GM21576 (cell line): ENCODE measurements at regions not wholly inside any gene's neighbourhood (a gene's known extent, or its start where the extent isn't known, plus 50 kb on each side); places are given as distances from the start of the nearest gene placed in this dataset.

Source experiments
- ATAC-seq: cut with Tn5 transposase; IDR thresholded peaks from one replicate; pipeline ENCODE4 v1.9.1; 2021; ENCODE audit warnings: mild to moderate bottlenecking, moderate library complexity; ENCODE audit not compliant: unreplicated experiment

DNA sequence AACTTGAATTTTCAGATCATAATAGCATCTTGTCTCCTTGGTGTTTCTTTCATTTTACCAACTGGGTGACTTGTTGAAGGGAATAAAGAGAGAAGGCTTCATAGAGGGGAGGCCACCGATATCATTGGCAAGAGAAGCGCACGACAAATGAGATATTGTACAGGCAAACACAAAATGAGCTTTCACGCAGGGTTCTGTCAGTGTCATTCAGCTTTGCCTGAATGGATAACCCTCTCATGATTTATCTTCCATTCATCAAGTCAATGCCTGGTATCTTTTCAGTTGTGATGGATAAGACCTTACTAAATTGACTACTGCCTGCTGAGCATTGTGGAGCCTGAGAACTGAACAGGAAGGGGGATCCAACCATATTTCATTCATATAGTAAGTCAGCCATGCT, 188.6 kb upstream of the EPHA3 start:
- ATAC-seq = no peak

- ATAC-seq = no peak
These were observed 185.4 kb upstream of the EPHA3 start for GRCh38 chr3:88921986-88922385.

GRCh38 chr3:88926221-88926620, 181.2 kb upstream of the EPHA3 start:
- ATAC-seq = no peak

DNA sequence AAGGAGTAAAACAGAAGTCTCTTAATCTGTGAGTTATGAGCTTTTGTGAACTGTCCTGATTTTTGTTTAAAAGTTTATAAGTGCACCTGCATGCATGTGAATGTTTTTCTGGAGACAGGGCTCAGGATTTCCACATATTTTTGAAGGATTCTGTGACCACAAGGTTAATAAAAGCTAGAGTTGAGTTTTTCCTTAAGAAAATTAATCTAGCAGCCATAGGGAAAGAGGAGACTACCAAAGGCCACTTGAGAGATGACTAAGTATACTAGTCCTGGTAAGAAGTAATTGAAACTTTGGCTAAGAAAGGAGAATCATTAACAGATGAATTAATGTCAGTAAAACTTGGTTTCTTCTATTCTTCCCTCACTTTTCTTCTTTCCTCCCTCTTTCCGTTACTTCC, 176.8 kb upstream of the EPHA3 start:
- ATAC-seq = no peak

GRCh38 chr3:88936831-88937230, 170.6 kb upstream of the EPHA3 start:
- ATAC-seq = no peak

DNA sequence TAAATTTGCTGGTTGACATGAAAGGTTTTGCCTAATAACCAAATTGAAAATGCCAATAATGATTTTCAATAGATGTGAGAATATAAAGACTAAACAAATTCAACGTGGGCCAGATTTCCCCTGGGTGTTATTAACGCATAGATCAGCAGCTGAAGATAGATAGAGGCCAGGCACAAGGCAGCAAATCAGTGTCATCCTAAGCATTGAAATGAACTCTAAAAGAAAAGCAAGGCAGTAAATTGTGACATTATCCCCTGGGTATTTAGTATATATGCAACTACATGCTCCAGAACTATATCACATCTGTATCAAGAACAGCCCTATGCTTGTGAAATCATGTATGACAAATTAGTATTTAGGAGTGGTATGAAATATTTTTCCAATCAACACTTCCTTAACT, 167.1 kb upstream of the EPHA3 start:
- no peak for ATAC-seq

DNA sequence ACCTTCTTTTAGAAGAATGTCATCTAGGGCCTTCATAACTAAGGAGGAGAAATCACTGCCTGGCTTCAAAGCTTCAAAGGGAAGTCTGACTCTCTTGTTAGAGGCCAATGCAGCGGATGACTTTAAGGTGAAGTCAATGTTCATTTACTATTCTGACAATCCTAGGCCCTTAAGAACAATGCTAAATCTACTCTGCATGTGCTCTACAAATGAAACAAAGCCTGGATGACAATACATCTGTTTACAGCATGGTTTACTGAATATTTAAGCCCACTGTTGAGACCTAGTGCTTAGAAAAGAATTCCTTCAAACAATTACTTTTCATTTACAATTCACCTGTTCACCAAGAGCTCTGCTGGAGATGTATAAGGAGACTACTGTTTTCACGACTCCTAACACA, 160.4 kb upstream of the EPHA3 start:
- ATAC-seq = no peak

DNA sequence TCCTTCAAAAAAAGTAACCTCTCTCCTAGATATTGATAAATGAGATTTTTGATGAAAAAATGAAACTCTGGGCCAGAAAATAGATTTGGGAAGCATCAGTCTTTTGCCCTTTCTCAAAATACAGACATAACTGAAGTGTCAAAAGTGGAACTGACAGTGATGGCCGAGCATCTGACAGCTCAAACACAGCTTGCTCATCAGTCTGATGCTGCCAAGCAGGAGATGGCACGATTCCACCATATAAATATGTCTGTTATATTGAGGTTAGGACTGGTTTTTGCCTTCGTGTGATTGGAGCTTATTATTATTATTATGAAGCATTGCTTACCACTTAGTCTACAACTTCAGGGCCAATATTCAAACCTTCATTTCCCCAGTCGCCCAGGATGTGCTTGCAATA, 152.6 kb upstream of the EPHA3 start:
- ATAC-seq = no peak

- no peak for ATAC-seq
These were observed 152.1 kb upstream of the EPHA3 start for GRCh38 chr3:88955274-88955673.

DNA sequence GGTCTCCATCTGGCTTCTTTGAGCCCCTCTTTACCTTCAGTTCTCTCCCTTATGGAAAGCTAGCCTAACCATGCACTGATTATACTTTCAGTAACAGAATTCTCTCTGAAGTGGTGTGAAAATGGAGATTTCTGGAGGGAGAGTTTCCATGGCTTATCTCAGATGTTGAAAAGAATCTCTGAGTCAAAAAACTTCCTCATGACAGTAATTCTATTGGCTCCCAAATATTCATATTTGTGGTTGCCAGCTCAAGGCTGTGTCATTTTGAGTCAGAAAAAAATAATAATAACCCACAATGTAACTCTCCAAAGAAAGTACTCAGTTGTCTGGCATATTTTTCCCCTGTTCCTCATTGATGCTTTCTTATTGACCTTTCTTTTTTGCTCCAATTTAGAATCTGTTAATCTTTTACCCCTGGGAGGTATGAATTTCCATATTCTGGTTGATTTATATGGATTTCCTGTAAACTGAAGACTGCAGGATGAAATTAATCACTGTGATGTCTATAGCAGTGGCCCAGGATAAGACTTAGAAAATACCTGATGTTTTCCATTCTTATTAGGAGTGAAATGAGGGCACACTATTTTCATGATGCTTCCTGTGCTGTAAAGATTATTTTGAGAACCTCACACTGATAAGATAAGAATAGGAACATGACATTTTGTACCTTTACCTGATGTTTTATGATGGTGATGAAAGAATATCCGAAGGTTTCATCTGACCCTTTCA, 149.5 kb upstream of the EPHA3 start:
- ATAC-seq = no peak

- no peak for ATAC-seq
These were observed 147.4 kb upstream of the EPHA3 start for GRCh38 chr3:88960019-88960418.

GRCh38 chr3:88963003-88963402, 144.4 kb upstream of the EPHA3 start:
- ATAC-seq = no peak

DNA sequence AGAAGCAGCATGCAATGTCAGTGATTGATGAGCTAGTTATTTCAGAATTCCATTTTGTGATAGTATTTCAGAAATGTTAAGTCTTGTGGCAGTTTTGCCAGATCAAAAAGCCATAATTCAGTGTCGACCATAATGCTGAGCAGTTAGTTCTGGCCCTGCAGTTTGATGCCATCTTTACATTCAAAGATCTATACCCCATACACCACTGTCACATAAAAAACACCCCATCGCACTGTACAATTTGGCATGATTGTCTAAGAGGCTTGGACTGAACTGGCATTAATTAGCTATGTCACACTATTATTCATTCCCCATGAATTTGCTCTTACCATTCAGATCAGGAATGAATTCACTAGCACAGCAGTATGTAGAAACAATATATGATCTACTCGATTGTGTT, 127.7 kb upstream of the EPHA3 start:
- ATAC-seq = no peak

- no peak for ATAC-seq
These were observed 124.0 kb upstream of the EPHA3 start for GRCh38 chr3:88983458-88983857.

DNA sequence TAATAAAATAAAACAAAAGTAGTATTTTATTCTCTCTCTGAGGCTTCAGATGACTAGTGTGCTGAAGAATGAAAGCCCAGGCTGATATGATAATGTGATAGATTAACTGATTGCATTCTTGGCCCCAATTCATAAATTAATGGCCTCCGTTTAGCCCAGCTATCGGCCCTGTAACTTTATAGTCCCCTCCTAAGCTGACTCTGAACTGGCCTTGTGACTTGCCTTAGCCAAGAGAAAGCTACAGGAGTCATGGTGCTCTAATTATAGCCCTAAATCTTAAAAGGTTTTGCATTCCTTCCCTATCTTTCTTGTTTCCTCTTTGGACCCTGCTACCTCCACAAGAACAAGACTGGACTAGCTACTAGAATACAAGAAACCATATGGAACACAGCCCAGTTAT, 123.2 kb upstream of the EPHA3 start:
- no peak for ATAC-seq

GRCh38 chr3:88984832-88985231, 122.6 kb upstream of the EPHA3 start:
- no peak for ATAC-seq

GRCh38 chr3:88985491-88985890, 121.9 kb upstream of the EPHA3 start:
- ATAC-seq = no peak

DNA sequence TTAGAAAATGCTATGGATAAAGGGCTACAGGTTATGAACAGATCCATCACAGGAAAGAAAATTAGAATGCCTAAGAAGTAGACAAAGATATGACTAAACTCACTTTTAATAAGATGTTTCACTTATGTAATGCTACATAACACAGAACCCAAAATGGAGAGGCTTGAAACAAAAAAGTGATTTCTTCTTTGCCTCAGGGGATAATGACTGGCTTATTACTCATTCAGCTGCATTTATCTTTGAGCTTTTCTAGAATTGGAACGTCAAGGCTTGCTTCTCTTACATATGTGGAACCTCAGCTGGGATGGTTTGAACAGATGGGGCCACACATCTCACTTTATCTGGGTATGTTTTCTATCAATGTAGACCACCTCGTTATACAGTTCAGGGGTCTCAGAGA, 120.6 kb upstream of the EPHA3 start:
- ATAC-seq = no peak

DNA sequence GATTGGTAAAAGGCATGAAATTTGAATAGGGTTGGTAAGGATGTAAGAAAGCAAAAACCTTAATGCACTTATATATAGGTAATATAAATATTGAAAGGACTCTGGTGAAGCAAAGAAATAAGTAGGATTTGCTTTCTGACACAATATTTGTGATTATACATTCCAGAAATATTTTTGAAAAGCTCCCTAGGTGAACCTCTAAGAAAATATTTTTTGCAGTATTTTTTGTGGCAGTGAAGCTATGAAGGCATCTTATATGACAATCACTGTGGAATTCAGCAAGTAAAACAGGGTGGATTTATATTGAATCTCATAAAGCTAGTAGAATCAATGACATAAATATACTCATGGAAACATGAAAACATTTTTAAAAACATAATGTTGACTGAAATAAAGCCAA, 119.6 kb upstream of the EPHA3 start:
- no peak for ATAC-seq

- no peak for ATAC-seq
These were observed 118.5 kb upstream of the EPHA3 start for GRCh38 chr3:88988906-88989305.

GRCh38 chr3:88991496-88991895, 115.9 kb upstream of the EPHA3 start:
- no peak for ATAC-seq

GRCh38 chr3:88996691-88997090, 110.7 kb upstream of the EPHA3 start:
- no peak for ATAC-seq

DNA sequence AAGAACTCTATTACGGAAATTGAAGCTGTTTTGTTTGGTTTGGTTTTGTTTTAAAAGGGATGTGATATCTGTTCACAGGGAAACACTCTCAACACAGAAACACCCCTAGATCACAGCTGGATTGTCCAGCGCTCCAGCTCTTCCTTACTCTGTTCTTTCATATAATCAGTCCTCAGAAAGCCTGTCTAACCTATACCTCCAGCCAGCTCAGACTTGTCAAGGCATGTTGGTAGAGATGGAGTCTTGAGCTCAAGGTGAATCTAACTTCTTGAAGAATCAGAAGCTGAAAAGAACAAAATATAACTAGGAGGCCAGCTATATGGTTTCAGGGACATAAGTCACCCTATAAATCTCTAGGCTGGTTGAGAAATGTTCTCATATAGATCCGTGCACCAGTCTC, 110.2 kb upstream of the EPHA3 start:
- ATAC-seq = no peak
